IgD-negative memory B cell (primary cell): ENCODE measurements at regions not wholly inside any gene's neighbourhood (a gene's known extent, or its start where the extent isn't known, plus 50 kb on each side); places are given as distances from the start of the nearest gene placed in this dataset.
A peak's percentile ranks its signal among the peaks of the same experiment; 100 is the strongest.

Experiments used
- H3K27ac Mint-ChIP-seq, 3 donors: one replicate each; pipeline ENCODE4 v1.8.0; 2020 to 2022; ENCODE audit warnings: mild to moderate bottlenecking in 3 of 3, mixed read lengths in 3 of 3, moderate library complexity in 1 of 3
- H3K27me3 Mint-ChIP-seq: one replicate; pipeline ENCODE4 v1.8.0; 2021; ENCODE audit warnings: mixed read lengths
- H3K36me3 Mint-ChIP-seq: one replicate; pipeline ENCODE4 v1.8.0; 2020; ENCODE audit warnings: mild to moderate bottlenecking, mixed read lengths
- H3K4me1 Mint-ChIP-seq, 3 donors: one replicate each; pipeline ENCODE4 v1.8.0; 2020 to 2022; ENCODE audit warnings: mixed read lengths in 3 of 3, mild to moderate bottlenecking in 1 of 3
- H3K4me3 Mint-ChIP-seq, 4 donors: one replicate each; pipeline ENCODE4 v1.8.0; 2020 to 2022; ENCODE audit warnings: mild to moderate bottlenecking in 4 of 4, mixed read lengths in 4 of 4, moderate library complexity in 3 of 4
- H3K9me3 Mint-ChIP-seq, 3 donors: one replicate each; pipeline ENCODE4 v1.8.0; 2020 to 2021; ENCODE audit warnings: mixed read lengths in 3 of 3, mild to moderate bottlenecking in 1 of 3

DNA sequence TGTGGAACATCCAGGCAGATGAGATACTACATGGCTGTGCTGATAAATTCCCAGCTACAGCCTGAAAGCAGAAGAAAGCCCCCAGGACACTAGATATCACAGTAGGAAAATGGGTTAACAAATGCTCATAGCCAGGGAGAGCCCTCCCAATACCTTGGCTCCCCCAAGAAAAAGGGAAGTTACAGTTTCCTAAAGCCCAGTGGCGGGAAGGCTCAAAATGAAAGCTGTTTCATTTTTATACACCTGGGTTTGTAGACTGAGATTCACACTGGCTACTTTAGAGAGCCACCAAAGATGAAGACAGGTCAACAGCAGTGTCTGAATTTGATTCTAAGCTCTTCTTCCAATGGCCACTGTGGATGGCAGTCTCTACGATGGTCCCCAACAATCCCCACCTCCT lies 55.0 kb upstream of the TOPAZ1 start:
- Mint-ChIP-seq H3K27me3 (peaks cover 7% of the 10 kb centered on the region), H3K27ac (no peak overlapping the region), H3K4me3 (peak overlapping the region in 1 of 4 donors; percentile 34), H3K4me1 (peaks cover 5 to 23% (median 10%) of the 10 kb centered on the region in 3 donors), H3K36me3 (no peaks in the 10 kb centered on the region), H3K9me3 (peaks cover 0 to 2% (median 1%) of the 10 kb centered on the region in 3 donors)
